AG04450 (cell line): ENCODE measurements at regions not wholly inside any gene's neighbourhood (a gene's known extent, or its start where the extent isn't known, plus 50 kb on each side); places are given as distances from the start of the nearest gene placed in this dataset.
A peak's percentile ranks its signal among the peaks of the same experiment; 100 is the strongest.

Experiments
- CTCF ChIA-PET: fragments of 300-600, 350-600 bp; formaldehyde crosslinking; extraction: SDS; loops from one replicate; lab custom pipeline; 2022; ENCODE audit warnings: antibody characterized with exemption, inconsistent platforms; lab: Charles Lee
- POLR2A ChIA-PET: fragments of 350-600 bp; formaldehyde crosslinking; extraction: SDS; loops from one replicate; lab custom pipeline; 2021; ENCODE audit warnings: antibody characterized with exemption, inconsistent platforms; lab: Yijun Ruan, JAX
- DNase-seq: peaks from one replicate; pipeline ENCODE4 v3.0.0-alpha.2; 2011; ENCODE audit warnings: low read depth, low spot score
- H3K27ac ChIP-seq: one replicate; pipeline ENCODE4 v1.5.1; 2012; ENCODE audit warnings: low read depth, low read length, control low read depth
- H3K27me3 ChIP-seq: one replicate; pipeline ENCODE4 v1.6.0; 2012; ENCODE audit warnings: low read length; ENCODE audit not compliant: control insufficient read depth, insufficient read depth
- H3K4me3 ChIP-seq: 2 replicates; pipeline ENCODE4 v1.5.1; 2011; ENCODE audit warnings: mild to moderate bottlenecking, low read depth, low read length, control low read depth
- H3K9me3 ChIP-seq: 2 replicates; pipeline ENCODE4 v1.5.1; 2012; ENCODE audit warnings: low read length; ENCODE audit not compliant: control insufficient read depth, insufficient read depth
- CTCF ChIP-seq: IDR thresholded peaks from 2 replicates; pipeline ENCODE4 v1.5.1; 2011; ENCODE audit warnings: low read depth, low read length, control low read depth, inconsistent platforms

GRCh38 chr1:80891871-80892270 is 908.9 kb upstream of the ADGRL2 start:
- ChIA-PET POLR2A (interaction anchor here (0.6 kb wide), 1 partner anchor 119 kb away, joined by 3 read pairs; no protein-coding TSS in a partner anchor), CTCF (interaction anchor here (0.6 kb wide), 1 partner anchor 14 kb away, joined by 3 read pairs; no protein-coding TSS in a partner anchor)
- TF ChIP-seq CTCF = no peak
- Histone ChIP-seq H3K27me3 (no peaks in the 10 kb centered on the region), H3K9me3 (no peaks in the 10 kb centered on the region), H3K4me3 (no peak overlapping the region), H3K27ac (no peak overlapping the region)
- no peak for DNase-seq

GRCh38 chr1:80882553-80882952 is 918.2 kb upstream of the ADGRL2 start:
- DNase-seq = peak; percentile 21
- Histone ChIP-seq H3K27me3 (no peaks in the 10 kb centered on the region), H3K9me3 (no peaks in the 10 kb centered on the region), H3K27ac (no peak overlapping the region), H3K4me3 (no peak overlapping the region)
- no peak for TF ChIP-seq CTCF
- CTCF ChIA-PET = no interaction called here
- POLR2A ChIA-PET = no interaction called here

GRCh38 chr1:80878343-80878742 is 922.4 kb upstream of the ADGRL2 start:
- H3K9me3 ChIP-seq = no peaks in the 10 kb centered on the region
- no peaks in the 10 kb centered on the region for H3K27me3 ChIP-seq
- POLR2A ChIA-PET = no interaction called here
- H3K4me3 ChIP-seq = no peak overlapping the region
- CTCF ChIA-PET = interaction anchor here (0.6 kb wide), 1 partner anchor 14 kb away, joined by 3 read pairs; no protein-coding TSS in a partner anchor
- no peak for DNase-seq
- H3K27ac ChIP-seq = no peak overlapping the region
- TF ChIP-seq CTCF = no peak

- Histone ChIP-seq H3K27ac (no peak overlapping the region), H3K4me3 (no peak overlapping the region), H3K27me3 (no peaks in the 10 kb centered on the region), H3K9me3 (no peaks in the 10 kb centered on the region)
- no peak for DNase-seq
- ChIA-PET CTCF (no interaction called here), POLR2A (no interaction called here)
- TF ChIP-seq CTCF = no peak
These were observed 924.7 kb upstream of the ADGRL2 start for GRCh38 chr1:80876035-80876434.

GRCh38 chr1:80869299-80869698 is 931.4 kb upstream of the ADGRL2 start:
- H3K4me3 ChIP-seq = no peak overlapping the region
- ChIA-PET POLR2A (no interaction called here), CTCF (no interaction called here)
- no peaks in the 10 kb centered on the region for H3K9me3 ChIP-seq
- H3K27ac ChIP-seq = no peak overlapping the region
- TF ChIP-seq CTCF = no peak
- no peak for DNase-seq
- no peaks in the 10 kb centered on the region for H3K27me3 ChIP-seq
